ENCODE measurements at regions not wholly inside any gene's neighbourhood (a gene's known extent, or its start where the extent isn't known, plus 50 kb on each side); places are given as distances from the start of the nearest gene placed in this dataset.

DNA sequence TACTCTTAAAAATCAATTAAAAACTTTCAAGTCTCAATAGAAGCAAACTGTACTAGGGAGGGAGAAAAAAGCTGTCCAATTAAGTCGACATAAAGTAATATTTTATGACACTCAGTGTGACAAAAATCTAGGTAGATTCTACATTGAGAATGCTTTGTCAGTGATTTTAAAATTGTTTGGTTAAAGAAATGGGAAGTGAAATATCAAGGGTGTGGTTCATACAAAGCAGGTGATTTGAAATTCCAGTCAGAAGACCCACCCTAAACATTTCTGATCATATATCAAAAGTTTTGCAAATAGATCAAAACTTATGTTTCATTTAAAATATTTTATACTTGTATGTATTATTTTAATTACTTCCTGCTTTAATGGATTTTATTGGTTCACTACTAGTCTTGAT lies 338.9 kb upstream of the DCC start:
- no peak for DNase-seq (ENCODE audit: low read depth in 4 of 4, low spot score in 1 of 4)

DNA sequence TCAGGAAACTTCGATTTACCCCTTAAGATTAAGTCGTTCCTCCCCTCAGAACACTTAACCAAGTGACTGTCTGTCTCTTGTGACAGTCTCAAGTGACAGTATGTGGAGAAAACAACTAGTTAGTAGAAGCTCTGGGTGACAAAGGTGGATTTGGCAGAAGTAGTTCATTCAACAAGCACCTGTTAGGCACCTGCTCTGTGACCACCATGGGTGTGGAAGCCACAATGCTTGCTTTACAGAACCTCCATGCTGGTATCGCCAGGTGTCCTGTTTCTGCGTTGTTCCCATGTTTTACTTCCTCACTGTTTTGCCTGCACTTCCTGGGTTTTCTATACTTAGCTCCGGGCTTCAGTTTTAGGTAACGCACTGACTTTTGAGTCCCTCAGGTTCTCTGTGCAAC lies 337.4 kb upstream of the DCC start:
- DNase-seq (ENCODE audit: low read depth in 4 of 4, low spot score in 1 of 4): no peak

DNA sequence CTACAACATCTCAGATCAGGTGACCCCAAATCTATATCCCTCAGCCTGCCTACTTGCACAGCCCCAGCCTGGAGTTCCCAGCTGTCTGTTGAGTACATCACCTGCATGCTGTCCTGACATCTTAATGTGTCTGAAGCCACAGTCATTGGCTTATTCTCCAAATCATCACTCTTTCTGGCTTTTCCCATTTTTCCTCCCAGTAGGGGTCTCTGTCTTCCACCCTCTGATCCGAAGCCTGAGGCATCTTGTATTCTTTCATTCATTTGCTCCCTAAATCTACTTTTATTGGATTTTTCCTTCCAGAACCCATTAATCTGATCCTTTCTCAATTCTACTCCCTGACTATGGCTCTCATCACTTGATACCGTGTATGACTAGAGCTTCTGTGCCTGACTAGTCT lies 332.9 kb upstream of the DCC start:
- DNase-seq (ENCODE audit: low read depth in 4 of 4, low spot score in 1 of 4): no peak

DNA sequence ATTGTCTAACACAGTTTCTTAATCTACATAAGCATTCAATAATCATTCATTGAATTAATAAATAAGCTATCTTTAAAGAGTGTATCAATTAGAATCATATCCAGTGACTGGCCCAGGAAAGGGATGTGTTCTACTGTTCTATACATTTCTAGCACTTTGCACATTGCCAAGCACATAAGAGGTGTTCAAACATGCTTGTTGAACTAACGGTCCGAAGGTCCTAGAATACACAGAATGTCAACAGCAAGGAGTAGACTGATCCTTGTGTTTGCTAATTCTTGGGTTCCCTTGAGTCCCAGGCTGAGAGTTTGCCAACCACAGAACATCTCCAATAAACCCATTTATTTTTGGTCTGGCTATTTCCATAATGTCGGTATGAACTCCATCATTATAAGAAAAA lies 331.7 kb upstream of the DCC start:
- DNase-seq (ENCODE audit: low read depth in 4 of 4, low spot score in 1 of 4): no peak

DNA sequence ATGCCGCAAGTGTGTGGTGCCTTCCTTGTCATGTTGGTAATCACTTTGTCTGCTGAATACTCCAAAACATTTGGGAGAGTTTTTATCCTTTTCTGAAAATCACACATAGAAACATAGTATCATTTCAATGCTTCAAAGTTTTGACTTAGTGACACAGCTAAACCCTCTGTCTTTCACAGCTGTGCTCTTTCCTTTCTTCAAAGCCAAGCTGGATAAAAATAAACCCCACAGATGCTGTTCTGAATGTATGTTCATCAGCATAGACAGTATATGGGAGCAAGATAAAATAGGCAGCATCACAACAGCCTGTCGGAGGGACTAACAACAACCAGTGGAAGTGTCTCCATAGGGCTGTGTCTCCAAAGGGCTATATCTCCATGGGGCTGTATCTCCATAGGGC lies 331.3 kb upstream of the DCC start:
- DNase-seq (ENCODE audit: low read depth in 4 of 4, low spot score in 1 of 4): no peak

DNA sequence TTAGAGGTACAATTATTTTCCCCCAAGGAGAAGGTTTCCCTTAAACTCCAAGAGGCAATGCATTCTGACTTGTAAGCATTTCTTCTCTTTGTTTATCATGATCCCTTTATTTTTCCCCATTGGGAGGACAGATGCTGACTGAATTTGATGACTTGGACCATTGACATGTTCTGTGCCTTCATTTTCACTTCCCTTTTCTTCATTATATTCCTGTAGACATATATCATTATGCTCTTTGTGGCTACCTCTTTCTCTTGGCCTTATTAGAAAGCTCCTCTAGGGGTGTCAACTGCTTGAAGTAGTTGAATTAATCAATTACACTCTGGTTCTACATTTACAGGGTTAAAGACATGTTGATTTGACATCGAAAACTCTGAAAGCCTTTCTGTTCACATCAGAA lies 330.0 kb upstream of the DCC start:
- no peak for DNase-seq (ENCODE audit: low read depth in 4 of 4, low spot score in 1 of 4)

DNA sequence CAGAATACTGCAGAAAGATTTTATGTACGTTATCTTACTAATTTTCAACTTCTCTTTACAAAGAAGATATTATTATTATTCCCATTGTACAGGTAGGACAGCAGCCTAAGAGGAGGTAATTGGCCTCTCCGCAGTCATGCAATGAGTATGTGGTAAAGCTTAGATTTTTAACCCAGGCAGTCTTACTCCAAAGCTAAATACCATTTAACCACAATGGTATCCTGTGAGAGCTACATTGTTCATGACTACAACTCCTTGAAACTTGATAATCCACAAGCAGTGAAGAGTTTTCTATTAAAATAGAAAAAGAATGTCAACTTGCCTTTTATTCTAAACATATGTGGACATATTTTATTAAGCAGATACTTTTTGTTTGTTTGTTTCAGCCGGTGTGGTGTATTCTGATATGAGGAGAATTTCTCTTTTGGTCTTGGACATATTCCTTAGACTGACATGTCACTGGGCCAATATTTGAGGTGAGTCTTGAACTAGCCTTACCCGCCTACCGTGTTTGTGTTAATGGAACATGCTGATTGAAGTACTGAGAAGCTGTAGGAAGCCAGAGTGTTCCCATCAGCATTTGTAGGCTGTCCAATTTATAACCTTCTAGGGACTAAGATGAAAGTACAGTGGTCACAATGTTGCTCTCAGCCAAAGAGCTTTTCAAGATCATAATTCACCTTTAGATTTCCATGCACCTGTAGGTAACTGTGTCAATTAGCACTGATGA lies 293.9 kb upstream of the DCC start:
- DNase-seq (ENCODE audit: low read depth in 4 of 4, low spot score in 1 of 4): no peak

DNA sequence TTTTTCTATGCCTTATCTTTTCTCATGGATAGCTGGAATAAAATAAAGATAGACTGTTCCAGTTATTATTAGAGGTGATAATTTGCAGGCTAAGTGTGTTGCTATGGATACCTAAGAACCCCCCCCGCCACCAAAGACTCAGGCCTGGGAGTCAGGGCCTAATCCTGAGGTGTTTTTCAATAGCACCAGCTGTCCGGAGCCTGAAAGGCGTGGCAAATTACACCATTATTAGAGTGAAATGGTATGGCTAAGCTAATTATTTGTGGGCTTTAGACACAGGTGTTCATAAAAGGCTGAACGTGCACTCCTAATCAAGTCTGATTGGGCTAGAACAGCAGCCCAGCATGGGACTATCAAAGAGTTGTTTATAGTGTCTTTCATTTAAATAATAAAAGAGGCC lies 293.2 kb upstream of the DCC start:
- no peak for DNase-seq (ENCODE audit: low read depth in 4 of 4, low spot score in 1 of 4)

DNA sequence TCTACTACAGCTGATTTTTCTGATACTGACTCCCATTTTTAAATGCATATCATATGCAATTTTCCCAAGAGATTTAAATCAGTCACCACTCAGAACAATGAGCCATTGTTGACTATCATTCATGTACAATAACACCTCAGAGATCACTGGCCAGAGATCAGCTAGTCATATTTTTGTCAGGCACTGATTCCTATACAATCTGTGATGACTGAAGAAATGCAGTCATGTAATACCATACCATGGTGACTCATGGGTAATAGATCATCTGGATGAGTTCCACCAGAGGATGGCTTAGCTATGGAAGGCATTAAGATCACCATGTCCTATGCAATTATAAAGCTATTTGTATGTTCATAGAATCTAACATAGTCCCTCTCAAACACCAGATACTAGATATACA lies 285.7 kb upstream of the DCC start:
- no peak for DNase-seq (ENCODE audit: low read depth in 4 of 4, low spot score in 1 of 4)

DNA sequence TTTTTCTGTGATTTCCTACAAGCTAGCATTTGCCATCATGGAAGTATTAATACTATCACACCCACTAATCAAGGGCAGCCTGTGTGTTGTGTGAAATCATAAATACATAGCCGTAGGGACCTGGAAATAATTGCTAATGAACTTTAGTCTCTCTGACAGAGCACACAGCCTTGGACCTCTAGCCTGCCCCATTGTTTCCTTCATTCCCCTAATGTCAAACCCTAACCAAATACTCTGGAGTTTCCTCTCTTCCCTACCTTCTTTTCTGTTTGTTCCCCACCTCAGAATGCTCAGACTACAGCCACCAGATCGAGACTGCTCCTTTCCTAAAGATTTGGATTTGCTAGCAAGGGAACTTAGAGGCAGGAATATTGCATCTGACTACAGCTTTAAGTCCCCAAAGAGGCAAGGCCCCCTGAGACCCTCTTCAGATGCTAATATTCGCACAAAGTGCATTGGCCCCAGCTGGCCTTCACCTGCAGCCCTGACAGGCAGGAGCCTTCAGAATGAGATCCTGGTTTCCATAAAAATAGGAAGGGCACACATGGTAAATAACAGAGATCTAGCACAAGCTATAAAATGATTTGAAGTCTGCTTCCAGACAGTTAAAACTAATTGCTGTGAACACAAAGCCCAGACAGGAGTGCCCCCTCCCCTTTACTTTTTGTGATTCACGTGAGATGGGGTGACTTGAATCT lies 279.2 kb upstream of the DCC start:
- DNase-seq (ENCODE audit: low read depth in 4 of 4, low spot score in 1 of 4): no peak

DNA sequence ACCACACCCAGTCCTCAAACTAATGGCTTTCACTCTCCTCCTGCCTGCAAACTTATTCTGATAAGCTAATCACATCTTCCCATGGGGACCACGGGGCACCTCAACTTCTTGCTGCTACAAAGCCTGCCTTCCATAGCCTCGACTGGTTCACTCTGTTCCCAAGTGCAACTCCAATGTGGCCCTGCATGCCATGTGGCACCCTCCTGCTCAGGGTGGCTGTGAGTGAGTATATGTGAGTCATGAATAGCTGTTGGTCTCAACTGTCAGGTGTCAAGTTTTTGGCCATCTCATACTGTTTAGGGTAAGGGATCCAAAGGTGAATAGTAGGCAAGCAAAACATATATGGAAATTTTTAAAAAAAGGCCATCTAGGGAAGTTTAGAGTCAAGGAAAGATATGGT lies 276.1 kb upstream of the DCC start:
- DNase-seq (ENCODE audit: low read depth in 4 of 4, low spot score in 1 of 4): no peak

DNA sequence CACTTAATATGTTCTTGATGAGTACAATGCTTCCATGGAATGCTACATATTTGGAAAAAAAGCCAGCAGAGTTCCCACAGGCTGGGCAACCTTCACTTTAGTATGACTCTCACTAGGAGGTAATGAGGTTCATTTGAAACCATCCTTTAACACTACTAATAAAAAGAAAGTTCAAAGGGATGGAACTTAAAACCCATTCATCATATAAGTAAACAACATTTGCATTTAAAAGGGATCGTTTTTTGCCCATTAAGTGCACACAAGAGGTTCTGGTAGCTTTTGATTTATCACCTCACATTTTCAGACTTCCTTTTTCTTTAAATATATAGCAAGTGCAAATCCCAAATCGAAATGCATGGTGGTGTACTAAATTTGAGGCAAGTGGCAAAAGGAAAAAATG lies 270.8 kb upstream of the DCC start:
- DNase-seq (ENCODE audit: low read depth in 4 of 4, low spot score in 1 of 4): no peak

DNA sequence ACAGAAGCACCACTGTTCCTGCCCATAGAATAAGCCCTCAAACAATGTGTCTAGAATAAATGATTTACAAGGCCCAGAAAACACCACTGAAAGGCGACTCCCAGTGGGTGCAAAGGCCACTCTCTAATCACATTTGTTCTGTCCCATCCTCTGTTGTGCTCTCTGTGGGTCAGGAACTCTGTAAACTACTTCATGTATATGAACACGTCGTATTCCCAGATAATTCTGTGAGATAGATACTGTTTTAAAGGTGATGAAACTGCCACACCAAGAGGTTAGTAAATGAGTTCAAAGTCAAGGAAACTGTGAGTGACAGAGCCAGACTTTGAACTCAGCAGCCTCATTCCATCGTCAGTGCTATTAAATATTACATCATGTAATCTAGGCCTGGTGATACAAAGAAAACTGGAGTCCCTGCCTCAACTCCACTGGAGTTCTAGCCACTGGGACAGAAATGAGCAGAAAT lies 269.7 kb upstream of the DCC start:
- DNase-seq (ENCODE audit: low read depth in 4 of 4, low spot score in 1 of 4): no peak

DNA sequence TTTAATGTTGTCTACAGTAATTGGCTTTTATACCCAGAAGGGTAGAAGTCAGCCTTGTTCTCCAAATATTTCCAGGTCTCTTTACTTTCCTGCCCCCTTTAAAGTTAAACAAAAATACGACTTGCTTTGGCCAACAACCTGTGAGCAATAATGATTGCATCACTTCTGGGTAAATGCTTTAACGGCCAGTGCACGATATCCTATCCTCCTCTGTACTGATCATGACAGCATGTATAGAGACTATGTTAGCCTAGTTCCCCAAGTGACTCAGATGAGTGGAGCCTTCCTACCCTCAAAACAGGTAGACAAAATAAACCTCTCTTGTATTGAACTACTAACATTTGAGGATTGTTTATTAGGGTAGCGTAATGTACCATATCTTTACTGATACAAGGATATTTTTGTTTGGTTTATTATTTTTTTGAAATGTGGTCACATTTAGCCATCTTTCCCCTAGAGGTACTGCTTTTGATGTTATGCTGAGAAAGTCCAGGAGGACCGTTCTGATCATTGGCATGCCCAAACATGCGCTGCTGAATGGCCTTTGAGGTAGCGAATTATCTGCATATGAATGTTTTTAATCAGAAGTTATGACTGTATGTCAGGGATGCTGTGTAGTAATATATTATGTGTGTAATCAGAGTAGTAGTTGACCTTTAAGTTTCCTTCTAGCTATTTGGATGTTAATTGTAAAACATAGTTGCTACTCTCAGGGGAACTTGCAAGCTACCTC lies 262.6 kb upstream of the DCC start:
- no peak for DNase-seq (ENCODE audit: low read depth in 4 of 4, low spot score in 1 of 4)

DNA sequence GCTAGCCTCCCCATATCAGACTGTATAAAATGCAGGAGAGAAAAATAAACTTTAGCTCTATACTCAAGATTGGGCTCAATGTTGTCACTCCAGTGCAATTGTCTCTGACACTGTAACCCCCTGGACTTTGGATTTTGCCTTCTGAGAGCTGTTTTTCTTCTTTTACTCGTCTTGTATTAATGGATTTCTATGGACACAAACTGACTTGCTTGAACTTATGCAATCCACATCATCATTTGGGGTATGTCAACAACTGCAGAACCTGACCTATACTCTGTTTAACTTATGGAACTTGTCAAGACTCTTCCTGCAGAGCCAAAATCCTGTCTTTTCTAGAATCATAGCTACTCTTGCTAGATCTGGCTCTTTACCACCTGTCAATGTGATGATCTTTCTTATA lies 257.8 kb upstream of the DCC start:
- no peak for DNase-seq (ENCODE audit: low read depth in 4 of 4, low spot score in 1 of 4)

DNA sequence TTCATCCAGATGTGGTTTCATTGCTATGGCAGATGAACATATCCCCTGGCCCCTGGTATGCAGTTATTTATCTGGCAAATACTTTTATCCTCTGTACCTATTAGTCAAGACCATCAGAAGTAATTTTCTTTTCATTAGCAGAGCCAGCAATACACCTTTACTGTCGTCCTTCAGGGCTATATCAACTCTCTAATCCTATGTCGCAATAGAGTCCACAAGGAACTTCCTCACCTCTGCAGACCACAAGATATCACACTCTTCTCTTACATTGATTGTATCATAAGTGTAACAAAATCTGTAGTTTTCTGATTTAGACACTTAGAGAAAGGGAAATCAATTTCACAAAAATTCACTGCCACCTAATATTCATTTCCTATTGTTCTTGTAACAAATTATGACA lies 252.9 kb upstream of the DCC start:
- no peak for DNase-seq (ENCODE audit: low read depth in 4 of 4, low spot score in 1 of 4)

DNA sequence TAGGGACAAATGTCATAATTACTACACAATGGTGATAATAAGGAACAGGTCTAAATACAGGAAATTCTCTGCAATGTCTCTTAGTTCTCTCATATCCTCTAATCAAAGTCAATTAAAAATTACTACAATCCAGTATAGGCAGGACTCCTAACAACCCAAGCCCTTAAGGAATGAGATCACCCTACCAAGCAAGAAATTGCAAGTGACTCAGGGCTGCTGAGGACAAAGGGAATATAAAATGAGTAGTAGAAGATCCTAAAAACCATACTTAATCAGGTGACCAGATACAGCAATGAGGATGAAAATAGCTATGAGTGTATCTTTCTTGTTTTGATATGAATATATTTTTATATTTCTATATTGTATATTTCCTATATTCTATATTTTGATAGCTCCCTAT lies 250.0 kb upstream of the DCC start:
- DNase-seq (ENCODE audit: low read depth in 4 of 4, low spot score in 1 of 4): no peak

DNA sequence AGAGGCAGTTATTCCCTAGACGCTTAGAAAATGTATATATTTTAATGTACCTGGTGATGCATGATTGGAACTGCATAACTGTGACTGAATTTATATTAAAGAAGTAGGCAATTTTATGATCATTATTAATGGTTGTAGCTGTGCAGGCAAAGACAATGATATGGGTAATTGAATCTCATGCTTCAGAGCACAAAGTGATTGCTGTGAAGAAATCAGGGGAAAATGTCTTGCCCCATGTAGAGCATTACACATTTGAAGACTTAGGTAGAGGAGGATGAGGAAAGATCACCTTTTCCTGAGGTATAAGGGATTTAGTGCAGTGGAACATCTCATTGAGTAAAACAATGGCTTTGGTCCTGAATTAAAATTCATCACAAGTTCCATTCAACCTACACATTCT lies 246.8 kb upstream of the DCC start:
- no peak for DNase-seq (ENCODE audit: low read depth in 4 of 4, low spot score in 1 of 4)

DNA sequence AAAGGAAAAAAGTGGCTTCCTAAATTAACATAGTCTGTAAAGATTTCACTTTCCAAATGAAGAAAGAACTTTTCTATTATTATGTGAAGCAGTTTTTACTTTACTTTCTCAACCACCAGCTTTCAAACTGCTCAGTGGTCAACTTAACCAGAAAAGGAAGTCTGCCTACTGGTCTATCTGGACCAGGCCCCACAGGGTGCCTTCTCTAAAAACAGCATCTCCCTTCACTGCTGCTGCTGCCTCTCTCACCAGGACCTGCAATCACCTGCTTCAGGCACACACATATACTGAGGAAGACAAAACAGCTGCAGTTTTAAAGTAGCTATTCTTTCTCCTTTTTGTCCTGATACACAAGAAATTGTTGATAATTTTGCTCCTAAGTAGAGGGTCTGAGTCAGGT lies 221.3 kb upstream of the DCC start:
- no peak for DNase-seq (ENCODE audit: low read depth in 4 of 4, low spot score in 1 of 4)

DNA sequence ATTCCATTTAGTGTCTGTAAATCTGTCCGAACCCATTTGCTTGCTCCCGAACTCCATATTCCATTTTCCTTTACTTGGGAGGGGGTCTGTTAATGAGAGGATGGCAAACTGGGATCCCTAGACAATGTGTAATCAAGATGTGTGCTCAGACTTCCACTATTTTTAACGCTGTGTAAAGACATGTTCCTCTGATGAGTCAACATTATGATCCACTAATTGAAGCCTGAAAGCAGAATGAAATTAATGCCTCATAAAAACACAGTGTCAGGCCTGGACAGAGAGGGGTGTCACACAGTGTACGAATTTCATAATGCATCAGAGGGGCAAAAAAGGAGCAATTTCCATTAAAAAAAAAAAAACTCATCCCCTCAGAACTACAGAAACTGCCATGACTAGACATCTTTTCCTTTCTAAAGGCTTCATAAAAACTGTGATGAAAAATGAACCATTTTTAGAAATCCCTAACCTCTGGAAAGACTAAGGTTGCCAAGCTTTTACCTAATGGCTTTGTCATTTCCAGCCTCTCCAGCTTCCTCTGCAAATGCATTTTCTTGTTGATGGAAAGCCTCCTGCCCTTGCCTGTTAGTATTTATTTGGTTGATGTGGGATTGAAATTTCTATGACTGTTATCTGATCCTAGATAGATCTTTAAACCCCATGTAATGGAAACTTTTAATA lies 209.2 kb upstream of the DCC start:
- no peak for DNase-seq (ENCODE audit: low read depth in 4 of 4, low spot score in 1 of 4)

DNA sequence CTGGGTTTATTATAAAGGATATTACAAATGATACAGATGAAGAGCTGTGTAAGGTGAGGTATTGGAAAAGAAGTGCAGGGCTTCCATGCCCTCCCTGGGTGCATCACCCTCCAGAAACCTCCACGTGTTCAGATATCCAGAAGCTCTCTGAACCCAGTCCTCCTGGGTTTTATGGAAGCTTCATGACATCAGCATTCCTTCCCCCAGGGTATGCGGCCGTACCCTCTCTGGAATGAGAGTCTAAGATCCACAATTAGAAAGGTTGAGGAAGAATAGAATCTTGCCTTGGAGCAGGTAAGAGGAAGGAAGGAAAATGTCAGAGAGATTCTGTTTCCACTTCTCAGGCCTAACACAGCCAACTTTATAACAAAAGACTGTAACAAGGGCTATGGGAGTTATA lies 208.2 kb upstream of the DCC start:
- no peak for DNase-seq (ENCODE audit: low read depth in 4 of 4, low spot score in 1 of 4)

DNA sequence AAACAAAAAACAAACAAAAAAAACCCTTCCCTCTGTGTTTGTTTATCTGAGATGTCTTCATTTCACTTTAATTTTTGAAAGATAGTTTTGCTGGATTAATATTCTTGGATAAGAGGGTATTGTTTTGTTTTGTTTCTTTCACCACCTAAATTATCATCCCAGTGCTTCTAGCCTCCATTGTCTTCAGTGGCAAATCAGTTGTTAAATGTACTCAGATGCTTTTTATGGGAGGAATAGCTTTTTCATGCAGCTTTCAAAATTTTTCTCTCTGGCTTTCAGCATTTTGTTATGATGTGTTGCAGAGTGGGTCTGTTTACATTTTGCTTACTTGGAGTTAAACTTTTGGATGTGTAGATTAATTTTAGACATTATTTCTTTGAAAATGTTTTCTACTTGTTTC lies 203.5 kb upstream of the DCC start:
- no peak for DNase-seq (ENCODE audit: low read depth in 4 of 4, low spot score in 1 of 4)

Data from stimulated activated CD4-positive, alpha-beta T cell treated with anti-CD3 and anti-CD28 coated beads, Interleukin-1b, Interleukin-23, amount 100 ng/mL, for 24 hours (primary cell).